A549 (cell line): ENCODE measurements at regions not wholly inside any gene's neighbourhood (a gene's known extent, or its start where the extent isn't known, plus 50 kb on each side); places are given as distances from the start of the nearest gene placed in this dataset.

Experiments used
- ATAC-seq, 2 experiments: fragments of 200-7000 bp in 1 of 2; fragments of >200 bp in 1 of 2; cut with Nextera tagmentation in 1 of 2; cut with Tn5 transposase in 1 of 2; 3 replicates each; pipeline versions ENCODE4 v1.8.0 to v1.9.1; 2018 to 2020; ENCODE audit warnings: mild to moderate bottlenecking in 1 of 2, moderate library complexity in 1 of 2
- CTCF ChIA-PET: fragments of 300-600 bp; sonication (Branson Sonifier 250); formaldehyde crosslinking; extraction: SDS; loops from one replicate; lab custom pipeline; 2021; ENCODE audit warnings: antibody characterized with exemption, inconsistent platforms; lab: Yijun Ruan, JAX
- POLR2A ChIA-PET: fragments of 350-600 bp; formaldehyde crosslinking; extraction: SDS; loops from one replicate; lab custom pipeline; 2021; ENCODE audit warnings: antibody characterized with exemption, inconsistent platforms; lab: Yijun Ruan, JAX
- DNase-seq, 2 experiments: peaks; one replicate each; pipeline versions ENCODE4 v3.0.0 to v3.0.0-alpha.2; 2011 to 2016; ENCODE audit warnings: low read depth in 1 of 2, low spot score in 1 of 2
- FAIRE-seq: peaks from 2 replicates; lab custom pipeline; 2011; peaks lifted over from hg19 to GRCh38; lab: Jason Lieb, UNC
- H3K27ac ChIP-seq, 2 experiments: fragments of >200 bp; sonication (Bioruptor Twin); formaldehyde crosslinking; 3 replicates each; pipeline ENCODE4 v1.5.1; 2016 to 2017
- H3K4me1 ChIP-seq: fragments of >200 bp; sonication (Bioruptor Twin); formaldehyde crosslinking; 3 replicates; pipeline ENCODE4 v1.6.1; 2016
- H3K4me2 ChIP-seq: fragments of >200 bp; sonication (Bioruptor Twin); formaldehyde crosslinking; 3 replicates; pipeline ENCODE4 v1.6.1; 2016
- H3K4me3 ChIP-seq: fragments of >200 bp; sonication (Bioruptor Twin); formaldehyde crosslinking; 3 replicates; pipeline ENCODE4 v1.5.1; 2016
- H3K9me3 ChIP-seq: fragments of >200 bp; sonication (Bioruptor Twin); formaldehyde crosslinking; 3 replicates; pipeline ENCODE4 v1.6.1; 2016
- BHLHE40 ChIP-seq: IDR thresholded peaks from 2 replicates; pipeline ENCODE4 v1.6.1; 2012; ENCODE audit warnings: low read depth, low read length, inconsistent platforms
- CEBPB ChIP-seq, 2 experiments: fragments of >200 bp in 1 of 2; sonication (Bioruptor Twin) in 1 of 2; formaldehyde crosslinking in 1 of 2; IDR thresholded peaks; 2 replicates each; pipeline ENCODE4 v1.6.1; 2012 to 2016
- CHD2 ChIP-seq: fragments of 150-350 bp; IDR thresholded peaks from 2 replicates; pipeline ENCODE4 v1.6.1; 2014; ENCODE audit warnings: low read length; ENCODE audit not compliant: partially characterized antibody
- FOSB ChIP-seq: fragments of 250-450 bp; sonication (Bioruptor Pico); IDR thresholded peaks from 2 replicates; pipeline ENCODE4 v1.5.0; 2020; ENCODE audit warnings: mild to moderate bottlenecking, moderate library complexity
- FOSL2 ChIP-seq, 2 experiments: fragments of 450-650 bp in 1 of 2; fragments of >200 bp in 1 of 2; sonication (Bioruptor Twin) in 1 of 2; formaldehyde crosslinking; IDR thresholded peaks; 2 replicates each; pipeline versions ENCODE4 v1.5.0 to v1.6.1; 2016 to 2020; ENCODE audit warnings: mild to moderate bottlenecking in 1 of 2, moderate library complexity in 1 of 2
- HDAC2 ChIP-seq: fragments of 200-600 bp; sonication (generic); IDR thresholded peaks from 2 replicates; pipeline ENCODE4 v1.6.1; 2016
- HEYL ChIP-seq: fragments of 250-450 bp; sonication (Bioruptor Pico); IDR thresholded peaks from 2 replicates; pipeline ENCODE4 v1.8.0; 2021; ENCODE audit warnings: mild to moderate bottlenecking, moderate library complexity
- HOXB13 ChIP-seq: fragments of 250-450 bp; sonication (Bioruptor Pico); IDR thresholded peaks from 2 replicates; pipeline ENCODE4 v1.5.0; 2020; ENCODE audit warnings: low read depth, mild to moderate bottlenecking, moderate library complexity
- MAZ ChIP-seq: fragments of 150-350 bp; IDR thresholded peaks from 2 replicates; pipeline ENCODE4 v1.6.1; 2014; ENCODE audit warnings: antibody characterized with exemption, low read depth, low read length, borderline replicate concordance
- NFE2L2 ChIP-seq: fragments of 150-350 bp; conservative IDR thresholded peaks from 2 replicates; pipeline ENCODE4 v1.6.1; 2014; ENCODE audit warnings: low read length
- NR3C1 ChIP-seq: fragments of >200 bp; sonication (Bioruptor Twin); formaldehyde crosslinking; IDR thresholded peaks from 3 replicates; pipeline ENCODE4 v1.6.1; 2017
- RARB ChIP-seq: fragments of 250-450 bp; sonication (Bioruptor Pico); IDR thresholded peaks from 2 replicates; pipeline ENCODE4 v1.8.0; 2021; ENCODE audit warnings: mild to moderate bottlenecking, moderate library complexity
- SMC3 ChIP-seq: fragments of >200 bp; sonication (Bioruptor Twin); formaldehyde crosslinking; IDR thresholded peaks from 3 replicates; pipeline ENCODE4 v1.6.1; 2018; ENCODE audit warnings: inconsistent platforms
- TFCP2L1 ChIP-seq: fragments of 250-450 bp; sonication (Bioruptor Pico); IDR thresholded peaks from 2 replicates; pipeline ENCODE4 v1.5.0; 2021; ENCODE audit warnings: mild to moderate bottlenecking
- ZFP36 ChIP-seq: fragments of 450-650 bp; IDR thresholded peaks from 2 replicates; pipeline ENCODE4 v1.6.1; 2014; ENCODE audit warnings: borderline replicate concordance; ENCODE audit not compliant: partially characterized antibody
- ZNF302 ChIP-seq: fragments of 250-450 bp; sonication (Bioruptor Pico); IDR thresholded peaks from 2 replicates; pipeline ENCODE4 v1.9.0; 2021; ENCODE audit warnings: inconsistent platforms, mild to moderate bottlenecking, moderate library complexity
- WGBS: methylation state at CpG from one replicate; pipeline ENCODE4 v1.1.6; 2017; ENCODE audit errors: missing lambda C conversion rate; 5-methylcytosine and 5-hydroxymethylcytosine counted together
- TF ChIP-seq, protein P1 (sequence below): fragments of >200 bp; sonication (Bioruptor Twin); formaldehyde crosslinking; IDR thresholded peaks from 2 replicates; pipeline ENCODE4 v1.6.1; 2016
- TF ChIP-seq, protein P2 (sequence below): fragments of >200 bp; sonication (Bioruptor Twin); formaldehyde crosslinking; IDR thresholded peaks from 3 replicates; pipeline ENCODE4 v1.6.1; 2016
- TF ChIP-seq, protein P3 (sequence below): fragments of 200-600 bp; sonication (generic); IDR thresholded peaks from 2 replicates; pipeline ENCODE4 v1.6.1; 2016; ENCODE audit warnings: antibody characterized with exemption, mild to moderate bottlenecking, moderate library complexity
- TF ChIP-seq, protein P4 (sequence below): fragments of 250-450 bp; sonication (Bioruptor Pico); IDR thresholded peaks from 2 replicates; pipeline ENCODE4 v1.5.0; 2020; ENCODE audit warnings: low read depth, mild to moderate bottlenecking, moderate library complexity

GRCh38 chr20:58575776-58576602, 60.8 kb upstream of the APCDD1L start (continued):
- TF ChIP-seq CHD2 (no peak), HOXB13 (CRISPR knock-in tag) (no peak), RARB (CRISPR knock-in tag) (no peak)
- TF ChIP-seq, protein P1, sequence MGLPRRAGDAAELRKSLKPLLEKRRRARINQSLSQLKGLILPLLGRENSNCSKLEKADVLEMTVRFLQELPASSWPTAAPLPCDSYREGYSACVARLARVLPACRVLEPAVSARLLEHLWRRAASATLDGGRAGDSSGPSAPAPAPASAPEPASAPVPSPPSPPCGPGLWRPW: no peak
- TF ChIP-seq, all 56 proteins: peak for 0

- TF ChIP-seq, protein P2, sequence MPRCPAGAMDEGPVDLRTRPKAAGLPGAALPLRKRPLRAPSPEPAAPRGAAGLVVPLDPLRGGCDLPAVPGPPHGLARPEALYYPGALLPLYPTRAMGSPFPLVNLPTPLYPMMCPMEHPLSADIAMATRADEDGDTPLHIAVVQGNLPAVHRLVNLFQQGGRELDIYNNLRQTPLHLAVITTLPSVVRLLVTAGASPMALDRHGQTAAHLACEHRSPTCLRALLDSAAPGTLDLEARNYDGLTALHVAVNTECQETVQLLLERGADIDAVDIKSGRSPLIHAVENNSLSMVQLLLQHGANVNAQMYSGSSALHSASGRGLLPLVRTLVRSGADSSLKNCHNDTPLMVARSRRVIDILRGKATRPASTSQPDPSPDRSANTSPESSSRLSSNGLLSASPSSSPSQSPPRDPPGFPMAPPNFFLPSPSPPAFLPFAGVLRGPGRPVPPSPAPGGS: no peak
- TF ChIP-seq FOSL2 (IDR thresholded peaks at IDR 0.05): no peak
- no peak for TF ChIP-seq FOSL2 (CRISPR knock-in tag; IDR thresholded peaks at IDR 0.05)
- no peak for TF ChIP-seq NR3C1
- TF ChIP-seq HDAC2: no peak
- no peak for TF ChIP-seq RARB (CRISPR knock-in tag)
- TF ChIP-seq ZNF302 (CRISPR knock-in tag): no peak
- TF ChIP-seq NFE2L2: no peak
- TF ChIP-seq SMC3: no peak
- TF ChIP-seq, protein P3, sequence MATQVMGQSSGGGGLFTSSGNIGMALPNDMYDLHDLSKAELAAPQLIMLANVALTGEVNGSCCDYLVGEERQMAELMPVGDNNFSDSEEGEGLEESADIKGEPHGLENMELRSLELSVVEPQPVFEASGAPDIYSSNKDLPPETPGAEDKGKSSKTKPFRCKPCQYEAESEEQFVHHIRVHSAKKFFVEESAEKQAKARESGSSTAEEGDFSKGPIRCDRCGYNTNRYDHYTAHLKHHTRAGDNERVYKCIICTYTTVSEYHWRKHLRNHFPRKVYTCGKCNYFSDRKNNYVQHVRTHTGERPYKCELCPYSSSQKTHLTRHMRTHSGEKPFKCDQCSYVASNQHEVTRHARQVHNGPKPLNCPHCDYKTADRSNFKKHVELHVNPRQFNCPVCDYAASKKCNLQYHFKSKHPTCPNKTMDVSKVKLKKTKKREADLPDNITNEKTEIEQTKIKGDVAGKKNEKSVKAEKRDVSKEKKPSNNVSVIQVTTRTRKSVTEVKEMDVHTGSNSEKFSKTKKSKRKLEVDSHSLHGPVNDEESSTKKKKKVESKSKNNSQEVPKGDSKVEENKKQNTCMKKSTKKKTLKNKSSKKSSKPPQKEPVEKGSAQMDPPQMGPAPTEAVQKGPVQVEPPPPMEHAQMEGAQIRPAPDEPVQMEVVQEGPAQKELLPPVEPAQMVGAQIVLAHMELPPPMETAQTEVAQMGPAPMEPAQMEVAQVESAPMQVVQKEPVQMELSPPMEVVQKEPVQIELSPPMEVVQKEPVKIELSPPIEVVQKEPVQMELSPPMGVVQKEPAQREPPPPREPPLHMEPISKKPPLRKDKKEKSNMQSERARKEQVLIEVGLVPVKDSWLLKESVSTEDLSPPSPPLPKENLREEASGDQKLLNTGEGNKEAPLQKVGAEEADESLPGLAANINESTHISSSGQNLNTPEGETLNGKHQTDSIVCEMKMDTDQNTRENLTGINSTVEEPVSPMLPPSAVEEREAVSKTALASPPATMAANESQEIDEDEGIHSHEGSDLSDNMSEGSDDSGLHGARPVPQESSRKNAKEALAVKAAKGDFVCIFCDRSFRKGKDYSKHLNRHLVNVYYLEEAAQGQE: no peak
- no peak for TF ChIP-seq TFCP2L1 (CRISPR knock-in tag)
- no peak for TF ChIP-seq HEYL
- TF ChIP-seq CEBPB (IDR thresholded peaks at IDR 0.05): no peak
- TF ChIP-seq, protein P4, sequence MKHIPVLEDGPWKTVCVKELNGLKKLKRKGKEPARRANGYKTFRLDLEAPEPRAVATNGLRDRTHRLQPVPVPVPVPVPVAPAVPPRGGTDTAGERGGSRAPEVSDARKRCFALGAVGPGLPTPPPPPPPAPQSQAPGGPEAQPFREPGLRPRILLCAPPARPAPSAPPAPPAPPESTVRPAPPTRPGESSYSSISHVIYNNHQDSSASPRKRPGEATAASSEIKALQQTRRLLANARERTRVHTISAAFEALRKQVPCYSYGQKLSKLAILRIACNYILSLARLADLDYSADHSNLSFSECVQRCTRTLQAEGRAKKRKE (CRISPR knock-in tag): no peak
- TF ChIP-seq ZFP36: no peak
- TF ChIP-seq FOSB: no peak
- TF ChIP-seq BHLHE40: no peak
- TF ChIP-seq MAZ: no peak
- POLR2A ChIA-PET: no interaction called here
- CTCF ChIA-PET: interaction anchor here (1.2 to 1.9 kb wide), 2 partner anchors 10 to 18 kb away, joined by 3 to 5 read pairs; no protein-coding TSS in a partner anchor
- H3K4me1 ChIP-seq: peaks cover 6% of the 10 kb centered on the region; the same call in 1 of the 3 replicates
- no peak overlapping the region for H3K27ac ChIP-seq
- no peak overlapping the region for H3K4me3 ChIP-seq
- no peaks in the 10 kb centered on the region; the same call in 2 of the 3 replicates for H3K9me3 ChIP-seq
- 0% methylated on average over 1 of the region's 1 CpG for WGBS
- H3K4me2 ChIP-seq: no peak overlapping the region
- ATAC-seq: no peak
- FAIRE-seq: no peak
- DNase-seq: no peak
Observed at GRCh38 chr20:58574469-58574868, 59.3 kb upstream of the APCDD1L start.
